H1 (cell line): ENCODE measurements at regions not wholly inside any gene's neighbourhood (a gene's known extent, or its start where the extent isn't known, plus 50 kb on each side); places are given as distances from the start of the nearest gene placed in this dataset.

Experiments used
- CTCF ChIA-PET: fragments of 300-600 bp; sonication (Branson Sonifier 250); formaldehyde crosslinking; loops from one replicate; lab custom pipeline; 2021; ENCODE audit not compliant: partially characterized antibody; lab: Charles Lee
- POLR2A ChIA-PET: fragments of 300-600 bp; sonication (Branson Sonifier 250); formaldehyde crosslinking; loops from one replicate; lab custom pipeline; 2021; ENCODE audit warnings: inconsistent platforms; ENCODE audit not compliant: partially characterized antibody; lab: Charles Lee
- DNase-seq, 2 experiments: peaks; one replicate each; pipeline versions ENCODE4 v3.0.0 to v3.0.0-alpha.2; 2010 to 2022; ENCODE audit warnings: low spot score in 2 of 2, low read depth in 1 of 2, mixed read lengths in 1 of 2
- FAIRE-seq: peaks from 2 replicates; lab custom pipeline; 2011; peaks lifted over from hg19 to GRCh38; lab: Jason Lieb, UNC
- H2AFZ ChIP-seq: 2 replicates; pipeline ENCODE4 v1.8.1; 2012; ENCODE audit warnings: low read length, inconsistent platforms
- H2AK5ac ChIP-seq: 2 replicates; pipeline ENCODE4 v1.6.1; 2013; ENCODE audit warnings: low read depth, low read length
- H2BK120ac ChIP-seq: replicated peaks from 2 replicates; pipeline ENCODE3; 2013; ENCODE audit warnings: low read depth, low read length, inconsistent platforms
- H2BK12ac ChIP-seq: 2 replicates; pipeline ENCODE4 v1.6.1; 2013; ENCODE audit warnings: low read depth, low read length
- H2BK15ac ChIP-seq: 2 replicates; pipeline ENCODE4 v1.6.1; 2013; ENCODE audit warnings: low read length
- H2BK20ac ChIP-seq: 2 replicates; pipeline ENCODE4 v1.6.1; 2013; ENCODE audit warnings: low read length
- H2BK5ac ChIP-seq: 2 replicates; pipeline ENCODE4 v1.6.1; 2013; ENCODE audit warnings: low read depth, low read length
- H3K14ac ChIP-seq: 2 replicates; pipeline ENCODE4 v1.6.1; 2013; ENCODE audit warnings: inconsistent platforms; ENCODE audit not compliant: insufficient read length
- H3K18ac ChIP-seq: 2 replicates; pipeline ENCODE4 v1.6.1; 2013; ENCODE audit warnings: low read length; ENCODE audit errors: extremely low read depth
- H3K23ac ChIP-seq: 2 replicates; pipeline ENCODE4 v1.6.1; 2013; ENCODE audit warnings: inconsistent platforms; ENCODE audit not compliant: insufficient read length
- H3K23me2 ChIP-seq: 2 replicates; pipeline ENCODE4 v1.6.1; 2013; ENCODE audit warnings: low read depth, low read length
- H3K27ac ChIP-seq: 2 replicates; pipeline ENCODE4 v1.6.1; 2011; ENCODE audit warnings: low read depth, low read length, inconsistent platforms
- H3K27me3 ChIP-seq, 4 experiments: replicated peaks in 1 of 4; 1 replicate in 1 of 4; 2 replicates in 3 of 4; pipeline versions ENCODE4 v1.6.1 to v1.8.1; 2011 to 2013; ENCODE audit warnings: low read length in 3 of 4, mild to moderate bottlenecking in 3 of 4, inconsistent platforms in 2 of 4, mixed read lengths in 2 of 4, moderate library complexity in 1 of 4; ENCODE audit not compliant: control insufficient read depth in 3 of 4, insufficient read depth in 3 of 4; ENCODE audit errors: extremely low read depth in 1 of 4
- H3K36me3 ChIP-seq, 4 experiments: 2 replicates each; pipeline versions ENCODE4 v1.6.1 to v1.8.1; 2011 to 2013; ENCODE audit warnings: mild to moderate bottlenecking in 4 of 4, low read length in 3 of 4, moderate library complexity in 2 of 4, control low read depth in 1 of 4, inconsistent platforms in 1 of 4; ENCODE audit not compliant: insufficient read depth in 4 of 4, control insufficient read depth in 2 of 4
- H3K4ac ChIP-seq: replicated peaks from 2 replicates; pipeline ENCODE3; 2013; ENCODE audit warnings: low read length, low read depth, mixed read lengths, inconsistent platforms; ENCODE audit not compliant: insufficient read length
- H3K4me1 ChIP-seq, 4 experiments: replicated peaks in 1 of 4; 1 replicate in 1 of 4; 2 replicates in 3 of 4; pipeline versions ENCODE4 v1.6.1 to v1.8.1; 2011 to 2013; ENCODE audit warnings: low read length in 3 of 4, inconsistent platforms in 2 of 4, mixed read lengths in 1 of 4; ENCODE audit not compliant: insufficient read depth in 4 of 4, control insufficient read depth in 3 of 4
- H3K4me2 ChIP-seq, 2 experiments: 2 replicates each; pipeline versions ENCODE4 v1.6.1 to v1.8.1; 2011 to 2013; ENCODE audit warnings: low read depth in 2 of 2, low read length in 2 of 2, control low read depth in 1 of 2, inconsistent platforms in 1 of 2, mild to moderate bottlenecking in 1 of 2; ENCODE audit not compliant: insufficient read depth in 1 of 2
- H3K4me3 ChIP-seq, 4 experiments: fragments of 200-600, 300-600 bp in 1 of 4; sonication (generic), shearing (Covaris generic), sonication (Bioruptor Twin) in 1 of 4; 2 replicates each; pipeline versions ENCODE4 v1.5.1 to v1.8.1; 2011 to 2016; ENCODE audit warnings: low read length in 4 of 4, low read depth in 3 of 4, control low read depth in 2 of 4, inconsistent platforms in 2 of 4, mild to moderate bottlenecking in 2 of 4, mixed read lengths in 1 of 4, moderate library complexity in 1 of 4; ENCODE audit not compliant: insufficient read depth in 2 of 4; ENCODE audit errors: extremely low read depth in 1 of 4
- H3K56ac ChIP-seq: replicated peaks from 2 replicates; pipeline ENCODE3; 2013; ENCODE audit warnings: low read depth, mild to moderate bottlenecking, mixed read lengths, low read length, inconsistent platforms; ENCODE audit not compliant: insufficient read length
- H3K79me1 ChIP-seq: 2 replicates; pipeline ENCODE4 v1.6.1; 2013; ENCODE audit warnings: low read depth, low read length, control low read depth
- H3K79me2 ChIP-seq, 2 experiments: 2 replicates each; pipeline versions ENCODE4 v1.6.1 to v1.8.1; 2012 to 2013; ENCODE audit warnings: low read length in 2 of 2, mild to moderate bottlenecking in 2 of 2, inconsistent platforms in 1 of 2; ENCODE audit not compliant: insufficient read depth in 2 of 2, control insufficient read depth in 1 of 2
- H3K9ac ChIP-seq, 4 experiments: replicated peaks in 1 of 4; 1 replicate in 1 of 4; 2 replicates in 3 of 4; pipeline versions ENCODE4 v1.6.1 to v1.8.1; 2011 to 2013; ENCODE audit warnings: low read depth in 3 of 4, low read length in 3 of 4, control low read depth in 2 of 4, mild to moderate bottlenecking in 2 of 4, moderate library complexity in 2 of 4, inconsistent platforms in 1 of 4; ENCODE audit errors: extremely low read depth in 1 of 4
- H3K9me3 ChIP-seq, 2 experiments: 2 replicates each; pipeline versions ENCODE4 v1.6.1 to v1.8.1; 2012 to 2013; ENCODE audit warnings: mild to moderate bottlenecking in 2 of 2, moderate library complexity in 2 of 2, control low read depth in 1 of 2, inconsistent platforms in 1 of 2, low read depth in 1 of 2, low read length in 1 of 2, mixed read lengths in 1 of 2; ENCODE audit not compliant: insufficient read depth in 2 of 2
- H4K20me1 ChIP-seq, 2 experiments: replicated peaks in 1 of 2; 2 replicates each; pipeline versions ENCODE3 to v1.8.1; 2011 to 2013; ENCODE audit warnings: inconsistent platforms in 2 of 2, low read length in 2 of 2, mild to moderate bottlenecking in 1 of 2; ENCODE audit not compliant: insufficient read depth in 2 of 2, control insufficient read depth in 1 of 2
- H4K5ac ChIP-seq: 2 replicates; pipeline ENCODE4 v1.6.1; 2013; ENCODE audit warnings: low read length, low read depth, mixed read lengths, inconsistent platforms; ENCODE audit not compliant: insufficient read length
- H4K8ac ChIP-seq: 2 replicates; pipeline ENCODE4 v1.8.0; 2013; ENCODE audit warnings: mild to moderate bottlenecking, moderate library complexity, low read length, inconsistent platforms; ENCODE audit not compliant: insufficient read depth; ENCODE audit errors: extremely low read depth
- H4K91ac ChIP-seq: replicated peaks from 2 replicates; pipeline ENCODE3; 2013; ENCODE audit warnings: low read length, mixed read lengths, inconsistent platforms; ENCODE audit not compliant: insufficient read length
- KDM5A ChIP-seq: fragments of 200-600 bp; IDR thresholded peaks from 2 replicates; pipeline ENCODE4 v1.7.1; 2012; ENCODE audit warnings: mild to moderate bottlenecking, low read length, inconsistent platforms, mixed read lengths
- RAD21 ChIP-seq, 2 experiments: IDR thresholded peaks in 1 of 2; conservative IDR thresholded peaks in 1 of 2; 2 replicates each; pipeline ENCODE4 v1.6.1; 2011; ENCODE audit warnings: low read depth in 2 of 2, low read length in 2 of 2, improper control_type of control experiment in 1 of 2, inconsistent platforms in 1 of 2, mild to moderate bottlenecking in 1 of 2, moderate library complexity in 1 of 2
- SIX5 ChIP-seq: IDR thresholded peaks from 2 replicates; pipeline ENCODE4 v1.6.1; 2011; ENCODE audit warnings: mild to moderate bottlenecking, low read depth, low read length
- WGBS, 2 experiments: shearing (Covaris generic) in 1 of 2; methylation state at CpG; one replicate each; pipeline versions ENCODE4 v1.1.6 to v1.1.7; 2013 to 2015; ENCODE audit warnings: low lambda C conversion rate in 2 of 2, mixed read lengths in 2 of 2, inconsistent platforms in 1 of 2, low coverage in 1 of 2, missing lambda C conversion rate in 1 of 2; ENCODE audit not compliant: insufficient replicate concordance in 2 of 2, insufficient coverage in 1 of 2, insufficient read length in 1 of 2; ENCODE audit errors: extremely low coverage in 1 of 2, missing lambda C conversion rate in 1 of 2; 5-methylcytosine and 5-hydroxymethylcytosine counted together
- TF ChIP-seq, protein P1 (sequence below), 3 experiments: IDR thresholded peaks; 1 replicate in 2 of 3; 2 replicates in 1 of 3; pipeline versions ENCODE4 v1.5.1 to v1.6.1; 2011; ENCODE audit warnings: low read length in 3 of 3, mild to moderate bottlenecking in 3 of 3, inconsistent platforms in 2 of 3, low read depth in 1 of 3, moderate library complexity in 1 of 3; ENCODE audit not compliant: insufficient read depth in 1 of 3; ENCODE audit errors: control extremely low read depth in 1 of 3

DNA sequence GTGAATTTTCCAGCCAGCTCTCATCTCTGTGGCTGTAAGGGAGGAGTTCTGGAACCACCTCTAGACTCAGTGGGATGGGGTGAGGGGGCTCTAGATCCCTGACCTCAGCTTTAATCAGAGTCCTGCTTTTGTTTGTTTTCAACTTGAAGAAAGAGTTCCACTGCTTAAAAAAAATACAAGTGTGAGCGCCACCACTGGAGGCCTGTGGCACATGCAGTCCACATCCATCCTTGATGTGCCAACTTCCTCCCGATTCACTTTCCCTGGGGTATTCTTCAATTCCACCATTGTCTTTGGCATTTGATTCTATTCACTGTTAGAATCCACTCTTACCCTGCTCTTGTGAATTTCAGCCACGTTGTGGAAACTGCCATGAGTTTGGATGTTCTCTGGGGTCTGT, 62.4 kb upstream of the GJB6 start:
- no peak overlapping the region for H2BK120ac ChIP-seq
- H4K8ac ChIP-seq, result no peak overlapping the region
- no peaks in the 10 kb centered on the region for H3K79me2 ChIP-seq
- no peak overlapping the region for H2BK12ac ChIP-seq
- DNase-seq, result no peak
- H3K4me1 ChIP-seq, result peaks cover 0 to 2% (median 0%) of the 10 kb centered on the region in 4 experiments; a peak in 1 of 7 replicates
- H3K23ac ChIP-seq, result no peak overlapping the region
- H3K56ac ChIP-seq, result no peak overlapping the region
- TF ChIP-seq KDM5A (no peak), SIX5 (no peak), RAD21 (IDR thresholded peaks at IDR 0.05 in 1 of 2, conservative IDR thresholded peaks at IDR 0.05 in 1 of 2; ENCODE audit: low read depth in 2 of 2, low read length in 2 of 2) (peak; percentile 46 to 55)
- TF ChIP-seq, protein P1, sequence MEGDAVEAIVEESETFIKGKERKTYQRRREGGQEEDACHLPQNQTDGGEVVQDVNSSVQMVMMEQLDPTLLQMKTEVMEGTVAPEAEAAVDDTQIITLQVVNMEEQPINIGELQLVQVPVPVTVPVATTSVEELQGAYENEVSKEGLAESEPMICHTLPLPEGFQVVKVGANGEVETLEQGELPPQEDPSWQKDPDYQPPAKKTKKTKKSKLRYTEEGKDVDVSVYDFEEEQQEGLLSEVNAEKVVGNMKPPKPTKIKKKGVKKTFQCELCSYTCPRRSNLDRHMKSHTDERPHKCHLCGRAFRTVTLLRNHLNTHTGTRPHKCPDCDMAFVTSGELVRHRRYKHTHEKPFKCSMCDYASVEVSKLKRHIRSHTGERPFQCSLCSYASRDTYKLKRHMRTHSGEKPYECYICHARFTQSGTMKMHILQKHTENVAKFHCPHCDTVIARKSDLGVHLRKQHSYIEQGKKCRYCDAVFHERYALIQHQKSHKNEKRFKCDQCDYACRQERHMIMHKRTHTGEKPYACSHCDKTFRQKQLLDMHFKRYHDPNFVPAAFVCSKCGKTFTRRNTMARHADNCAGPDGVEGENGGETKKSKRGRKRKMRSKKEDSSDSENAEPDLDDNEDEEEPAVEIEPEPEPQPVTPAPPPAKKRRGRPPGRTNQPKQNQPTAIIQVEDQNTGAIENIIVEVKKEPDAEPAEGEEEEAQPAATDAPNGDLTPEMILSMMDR (IDR thresholded peaks at IDR 0.05; ENCODE audit: control extremely low read depth in 1 of 3, insufficient read depth in 1 of 3, low read depth in 1 of 3, low read length in 3 of 3), result peak; percentile 54 to 70 (median 65); a peak in 3 of 4 replicates
- TF ChIP-seq, all 59 proteins: peak for 2
- WGBS, 2 experiments, result 46% methylated on average over 3 of the region's 3 CpGs; no CpG with 5 or more reads in 1 of the 2 experiments
- H2BK20ac ChIP-seq, result no peak overlapping the region
- ChIA-PET CTCF (interaction anchor here (0.6 to 3.1 kb wide), 18 partner anchors 8 to 151 kb away, joined by 3 to 22 read pairs (median 4); no protein-coding TSS in a partner anchor), POLR2A (interaction anchor here (1.2 kb wide), 1 partner anchor 13 kb away, joined by 4 read pairs; no protein-coding TSS in a partner anchor)
- H2BK15ac ChIP-seq, result no peak overlapping the region
- H4K20me1 ChIP-seq, result no peaks in the 10 kb centered on the region
- no peak overlapping the region for H4K5ac ChIP-seq
- H3K14ac ChIP-seq, result no peak overlapping the region
- no peak overlapping the region for H3K18ac ChIP-seq
- H3K4me3 ChIP-seq, result no peak overlapping the region
- H3K9ac ChIP-seq, result no peak overlapping the region
- 0 out of 2 replicates have a peak, but pooled peaks cover 2% of the 10 kb centered on the region for H3K23me2 ChIP-seq
- no peak overlapping the region for H2BK5ac ChIP-seq
- no peaks in the 10 kb centered on the region for H3K9me3 ChIP-seq
- H2AFZ ChIP-seq, result no peak overlapping the region
- FAIRE-seq, result peak; percentile 91
- no peak overlapping the region for H2AK5ac ChIP-seq
- no peaks in the 10 kb centered on the region for H3K36me3 ChIP-seq
- no peaks in the 10 kb centered on the region for H3K79me1 ChIP-seq
- H3K27ac ChIP-seq, result no peak overlapping the region
- H3K27me3 ChIP-seq, result no peaks in the 10 kb centered on the region
- H3K4ac ChIP-seq, result no peak overlapping the region
- no peak overlapping the region for H3K4me2 ChIP-seq
- no peak overlapping the region for H4K91ac ChIP-seq
